ENCODE measurements at regions not wholly inside any gene's neighbourhood (a gene's known extent, or its start where the extent isn't known, plus 50 kb on each side); places are given as distances from the start of the nearest gene placed in this dataset.
"Not testable (repeated sequence)": the region's sequence is repeated elsewhere in the genome, so short reads cannot be mapped to it uniquely, and the experiment has no call there.

DNA sequence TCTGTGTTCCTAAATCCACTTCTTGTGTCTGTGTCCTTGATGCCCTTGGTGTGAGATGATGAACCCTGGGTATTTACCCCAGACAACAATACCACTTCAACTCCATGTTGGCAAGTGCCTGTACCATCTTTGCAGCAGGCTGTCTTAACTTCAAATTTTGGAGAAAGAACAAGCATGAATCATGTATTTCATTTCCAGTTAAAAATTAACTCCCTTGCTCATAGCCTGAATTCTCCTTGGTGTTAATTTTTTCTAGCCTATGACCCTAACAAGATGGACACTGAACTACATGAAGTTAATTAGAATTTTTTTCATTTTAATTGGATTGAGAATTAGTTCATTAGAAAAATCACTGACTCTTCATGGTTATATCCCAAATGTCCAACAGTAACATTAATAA lies 267.8 kb upstream of the INTU start:
- no peak for DNase-seq

DNA sequence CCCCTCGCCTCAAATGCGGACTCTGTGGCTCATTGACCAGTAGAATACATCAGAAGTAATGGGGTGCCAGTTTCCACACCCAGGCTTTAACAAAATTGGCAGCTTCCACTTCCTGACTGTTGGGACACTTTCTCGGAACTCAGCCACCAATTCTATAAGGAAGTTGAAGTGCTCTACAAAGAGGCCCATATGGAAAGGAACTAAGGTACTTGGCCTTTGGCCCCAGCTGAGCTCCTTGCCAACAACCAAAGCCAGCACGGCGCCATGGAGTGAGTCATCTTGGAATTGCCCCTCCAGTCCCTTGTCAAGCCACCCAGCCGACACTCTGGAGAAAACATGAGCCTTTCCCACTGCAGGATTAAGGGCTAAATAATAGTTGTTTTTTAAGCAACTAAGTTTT lies 262.2 kb upstream of the INTU start:
- DNase-seq: no peak

DNA sequence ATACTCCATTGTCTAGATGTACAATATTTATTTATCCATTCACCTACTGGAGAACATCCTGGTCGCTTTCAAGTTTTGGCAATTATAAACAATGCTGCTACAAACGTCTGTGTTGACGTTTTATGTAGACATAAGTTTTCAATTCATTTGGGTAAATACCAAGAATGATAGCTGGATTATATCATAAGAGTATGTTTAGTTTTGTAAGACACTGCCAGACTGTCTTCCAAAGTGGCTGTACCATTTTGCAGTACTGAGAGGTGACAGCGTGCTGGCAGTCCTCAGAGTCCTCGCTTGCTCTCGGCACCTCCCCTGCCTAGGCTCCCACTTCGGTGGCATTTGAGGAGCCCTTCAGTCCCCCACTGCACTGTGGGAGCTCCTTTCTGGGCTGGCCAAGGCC lies 253.3 kb upstream of the INTU start:
- no peak for DNase-seq

DNA sequence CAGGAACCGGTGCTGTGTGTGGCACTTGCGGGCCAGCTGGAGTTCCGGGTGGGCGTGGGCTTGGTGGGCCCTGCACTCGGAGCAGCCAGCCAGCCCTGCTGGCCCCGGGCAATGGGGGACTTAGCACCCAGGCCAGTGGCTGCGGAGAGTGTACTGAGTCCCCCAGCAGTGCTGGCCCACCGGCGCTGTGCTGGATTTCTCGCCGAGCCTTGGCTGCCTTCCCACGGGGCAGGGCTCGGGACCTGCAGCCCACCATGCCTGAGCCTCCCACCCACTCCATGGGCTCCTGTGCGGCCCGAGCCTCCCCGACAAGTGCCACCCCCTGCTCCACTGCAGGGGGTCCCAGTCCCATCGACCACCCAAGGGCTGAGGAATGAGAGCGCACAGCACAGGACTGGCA lies 252.8 kb upstream of the INTU start:
- not testable (repeated sequence) for DNase-seq

DNA sequence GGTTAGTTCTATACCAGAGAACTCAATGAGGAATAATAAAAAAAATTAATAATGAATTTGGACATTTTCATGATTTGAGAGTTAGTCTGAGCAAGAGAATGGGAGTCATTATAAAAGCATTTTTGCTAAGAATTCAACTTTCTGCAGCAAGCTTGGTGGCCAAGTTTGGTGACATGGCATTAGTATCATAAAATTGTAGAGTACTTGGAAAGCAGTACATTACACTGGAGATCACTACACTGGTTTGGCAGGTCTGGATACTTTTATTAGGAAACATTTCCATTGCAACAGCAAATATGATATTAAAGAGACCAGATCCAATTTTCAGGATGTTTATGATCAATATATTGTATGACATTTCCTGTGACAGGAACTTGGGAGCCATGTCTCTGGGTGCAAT lies 249.1 kb upstream of the INTU start:
- DNase-seq: no peak

DNA sequence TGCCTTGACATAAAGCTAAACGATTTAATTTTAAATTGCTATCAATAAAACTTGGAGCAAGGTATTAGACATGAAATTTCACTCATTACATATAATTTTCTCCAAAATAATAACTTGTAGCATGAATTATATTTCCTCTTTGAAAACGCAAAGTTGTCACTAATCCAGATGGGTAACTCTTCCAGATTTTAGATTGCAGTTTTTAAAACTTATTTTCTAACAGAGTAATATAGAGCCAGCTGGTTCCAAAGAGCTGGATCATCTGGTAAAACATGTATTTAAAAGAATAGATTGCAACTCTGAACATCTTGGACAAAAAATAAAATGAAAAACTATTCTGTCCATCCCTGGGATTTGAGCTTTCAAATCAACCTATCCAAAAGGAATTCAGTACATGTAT lies 238.2 kb upstream of the INTU start:
- DNase-seq: no peak

DNA sequence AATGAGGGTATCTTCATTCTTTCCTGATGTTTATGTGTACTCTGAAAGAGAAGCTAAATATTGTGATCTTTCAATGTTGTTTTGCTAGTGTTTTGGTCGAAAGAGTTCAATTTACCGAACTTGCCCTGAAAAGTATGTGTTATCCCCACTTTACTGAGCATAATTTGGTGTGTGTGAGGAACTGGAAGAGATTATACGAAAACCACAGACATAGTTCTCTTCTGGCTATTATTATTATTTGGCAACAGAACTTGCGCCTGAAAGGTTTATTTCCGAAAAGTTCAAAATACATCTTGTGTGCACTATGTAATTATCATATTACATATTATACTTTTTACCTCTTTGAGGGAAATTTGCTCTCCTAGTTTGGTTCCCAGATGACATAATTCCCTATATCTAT lies 232.5 kb upstream of the INTU start:
- DNase-seq: no peak

DNA sequence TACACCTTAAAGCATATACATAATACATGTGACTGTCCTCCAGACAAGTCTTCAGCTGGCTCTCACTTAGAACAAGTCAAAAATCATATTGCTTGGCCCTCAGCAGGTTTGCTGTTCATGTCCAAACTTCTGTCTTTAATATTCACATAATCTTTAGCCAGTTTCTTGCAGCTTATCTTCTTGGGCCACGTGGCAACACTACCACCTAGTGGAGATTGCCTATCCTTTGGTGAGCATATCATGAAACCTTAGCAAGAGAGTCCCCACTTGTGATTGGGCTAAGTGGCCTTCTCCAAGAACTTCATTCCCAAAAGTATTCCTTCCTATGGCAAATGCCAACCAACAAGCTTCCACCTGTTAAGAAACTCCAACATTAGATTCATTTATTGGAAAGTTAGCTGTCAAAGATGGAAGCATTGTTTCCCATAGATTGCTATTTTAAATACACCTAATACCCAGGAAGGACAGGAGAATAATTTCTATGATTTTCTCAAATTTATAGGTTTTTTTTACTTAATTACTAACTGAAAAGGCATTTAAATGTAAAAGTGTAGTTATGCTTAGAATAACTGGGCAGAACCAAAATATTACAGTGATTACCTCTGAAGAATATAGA lies 231.9 kb upstream of the INTU start:
- DNase-seq: peak; percentile 43 to 55 (median 48)

DNA sequence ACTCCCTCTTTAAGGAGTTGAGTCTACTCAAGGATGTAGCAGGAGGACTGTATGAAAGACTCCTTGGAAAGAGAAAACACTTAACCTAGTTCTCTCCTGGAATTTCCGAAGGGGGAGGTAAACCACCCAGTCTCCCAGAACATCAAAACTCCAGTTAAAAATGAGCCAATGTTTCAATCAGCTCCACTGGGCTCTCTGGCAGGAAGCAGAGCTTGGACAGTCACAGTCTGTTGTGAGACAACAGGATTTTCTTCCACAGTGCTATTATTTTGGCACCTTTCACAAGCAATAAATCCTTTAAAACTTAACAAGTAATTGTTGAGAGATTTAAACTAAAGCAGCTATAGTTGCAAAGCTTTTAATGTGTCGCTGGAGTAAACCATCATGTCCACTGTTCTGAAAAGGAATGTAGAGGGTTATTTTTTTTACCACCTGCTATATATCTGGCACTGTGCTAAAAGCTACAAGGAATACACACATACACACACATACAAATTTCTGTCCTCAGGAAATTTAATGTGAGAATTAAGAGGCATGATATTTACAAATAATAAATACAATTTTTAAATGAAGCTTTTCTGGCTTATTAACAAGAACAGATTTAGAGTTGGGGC lies 229.2 kb upstream of the INTU start:
- no peak for DNase-seq

DNA sequence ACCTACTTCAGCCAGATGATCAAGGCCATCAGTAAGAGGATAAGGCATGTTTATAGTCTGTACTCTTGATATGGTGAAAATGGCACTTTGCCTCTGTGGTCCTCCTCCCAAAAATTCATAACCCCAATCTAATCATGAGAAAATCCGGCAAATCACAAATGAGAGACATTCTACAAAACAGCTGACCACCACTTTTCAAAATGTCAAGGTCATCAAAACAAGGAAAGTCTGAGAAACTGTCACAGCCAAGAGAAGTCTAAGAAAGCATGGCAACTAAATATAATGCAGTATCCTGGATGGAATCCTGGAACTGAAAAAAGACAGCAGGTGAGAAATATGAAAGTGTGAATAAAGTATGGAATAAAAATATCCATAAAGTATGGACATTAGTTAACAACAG lies 226.6 kb upstream of the INTU start:
- DNase-seq: no peak

DNA sequence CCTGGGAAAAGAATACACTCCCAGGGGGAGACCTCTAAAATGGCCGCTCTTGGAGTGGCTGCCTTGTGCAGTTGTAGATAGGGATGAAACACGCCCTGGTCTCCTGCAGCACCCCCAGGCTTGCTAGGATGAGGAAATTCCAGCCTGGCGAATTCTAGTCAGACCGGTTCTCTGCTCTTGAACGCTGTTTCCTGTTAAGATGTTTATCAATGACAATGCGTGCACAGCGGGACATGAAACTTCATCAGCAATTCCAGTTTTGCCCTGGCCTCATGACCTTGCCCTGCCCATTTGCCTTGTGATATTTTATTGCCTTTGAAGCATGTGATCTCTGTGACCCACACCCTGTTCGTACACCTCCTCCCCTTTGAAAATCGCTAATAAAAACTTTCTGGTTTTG lies 225.2 kb upstream of the INTU start:
- not testable (repeated sequence) for DNase-seq

DNA sequence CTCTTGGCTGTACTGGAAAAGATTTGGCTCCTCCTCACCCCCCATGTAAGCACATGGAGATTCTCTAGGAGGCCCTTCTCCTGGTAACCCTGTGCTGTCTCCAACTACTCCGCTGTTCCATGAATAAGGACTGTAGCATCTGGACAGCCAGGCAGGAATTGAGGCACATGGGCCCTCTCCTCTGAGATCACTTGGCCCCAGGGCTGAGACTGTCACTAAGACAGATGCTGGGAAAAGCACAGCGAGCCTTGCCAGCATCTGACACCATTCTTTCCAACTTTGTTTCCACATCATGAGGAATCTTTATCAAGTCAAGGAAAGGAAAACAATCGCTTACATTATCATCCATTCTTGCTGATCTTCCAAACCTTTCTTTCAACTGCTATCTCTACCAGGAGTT lies 222.6 kb upstream of the INTU start:
- DNase-seq: no peak

DNA sequence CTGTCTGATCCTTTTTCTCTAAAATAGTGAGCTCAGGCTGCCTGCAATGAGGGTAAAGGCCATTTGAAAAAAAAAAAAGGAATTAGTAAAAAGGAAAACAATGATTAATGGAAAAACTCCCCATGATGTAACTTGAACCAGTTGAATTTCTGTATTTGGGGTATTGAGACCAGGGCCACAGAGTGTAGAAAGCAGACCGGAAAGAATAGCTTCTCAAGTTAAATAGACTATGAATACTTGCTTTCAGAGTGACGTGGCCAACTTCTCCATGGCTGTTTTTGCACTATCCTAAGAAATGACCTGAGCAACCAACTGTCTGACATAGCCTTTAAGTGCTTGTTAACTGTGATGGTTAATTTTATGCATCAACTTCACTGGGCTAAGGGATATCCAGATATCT lies 222.1 kb upstream of the INTU start:
- DNase-seq: no peak

DNA sequence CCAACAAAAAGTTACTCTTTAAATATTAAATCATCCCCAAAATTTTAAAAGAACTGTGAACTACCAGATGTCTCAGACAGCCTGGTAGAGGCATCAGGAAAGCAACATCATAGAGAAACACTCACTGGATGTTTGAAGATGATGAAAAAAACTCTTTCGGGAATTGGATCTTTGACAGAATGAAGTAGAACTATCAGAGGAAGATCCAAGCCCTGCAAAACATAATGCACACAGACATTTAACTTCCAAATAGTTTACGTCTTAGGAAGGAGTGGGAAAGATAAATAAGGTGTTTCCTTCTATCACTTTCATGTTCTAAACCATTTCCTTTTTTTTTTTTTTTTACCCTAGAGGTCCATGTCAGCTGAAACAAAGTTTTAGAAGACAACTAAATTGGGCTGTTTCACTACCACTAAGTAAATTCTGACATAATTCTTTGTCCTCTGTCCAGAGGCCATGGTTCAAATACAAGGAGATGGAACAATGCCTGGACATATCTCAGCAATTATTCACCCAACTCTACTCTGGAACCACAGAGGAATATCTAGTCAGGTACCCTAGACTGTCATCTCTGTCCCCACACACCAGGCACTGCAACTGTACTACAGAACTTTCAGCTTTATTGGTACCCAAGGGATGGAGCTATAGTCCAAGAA lies 217.7 kb upstream of the INTU start:
- DNase-seq: no peak

DNA sequence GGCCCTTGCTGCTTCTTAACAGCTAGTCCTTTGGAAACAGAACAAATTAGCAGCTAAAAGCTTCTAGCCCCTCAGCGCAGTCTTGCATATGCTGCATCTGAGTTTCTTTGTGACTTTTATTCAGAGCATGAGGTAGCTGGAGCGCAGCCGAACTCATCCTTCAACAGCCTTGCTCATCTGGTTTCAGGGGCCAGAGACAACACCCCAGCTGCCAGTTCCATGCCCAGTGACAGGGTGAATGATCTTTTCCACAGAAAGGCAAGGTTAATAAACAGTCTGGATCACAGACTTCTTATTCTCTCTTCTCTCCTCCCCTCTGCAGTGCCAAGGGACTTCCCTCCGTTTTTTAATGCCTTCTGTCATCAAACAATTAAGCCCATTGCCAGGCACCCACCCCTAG lies 216.6 kb upstream of the INTU start:
- no peak for DNase-seq

DNA sequence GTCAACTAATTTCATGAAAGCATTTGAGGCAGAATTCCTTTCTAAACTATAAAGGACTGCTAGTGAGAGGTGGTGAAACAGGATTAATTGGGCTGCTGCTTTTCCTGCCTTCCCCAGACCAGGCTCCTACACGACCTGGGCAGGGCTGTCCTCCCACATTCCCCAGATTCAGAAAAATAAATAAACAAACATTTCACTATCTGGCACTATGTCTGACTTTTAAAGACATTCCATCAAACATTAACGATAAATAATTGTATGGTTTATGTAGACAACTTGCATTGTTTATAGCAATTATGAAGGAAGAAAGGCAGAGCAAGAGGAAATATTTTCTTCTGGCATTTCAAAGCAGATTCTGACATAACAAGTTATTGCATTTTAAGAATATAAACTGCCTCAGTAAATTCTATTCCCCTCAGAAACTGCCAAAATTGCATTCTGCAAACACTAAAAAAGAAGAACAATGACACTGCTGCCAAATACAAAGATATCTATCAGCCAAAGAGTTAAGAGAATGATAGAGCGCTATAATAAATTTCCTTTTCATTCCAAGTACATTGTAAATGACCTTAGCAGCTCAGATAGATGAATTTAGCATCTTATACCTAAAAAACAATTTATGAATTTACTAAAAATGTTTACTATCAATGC lies 214.7 kb upstream of the INTU start:
- DNase-seq: no peak

DNA sequence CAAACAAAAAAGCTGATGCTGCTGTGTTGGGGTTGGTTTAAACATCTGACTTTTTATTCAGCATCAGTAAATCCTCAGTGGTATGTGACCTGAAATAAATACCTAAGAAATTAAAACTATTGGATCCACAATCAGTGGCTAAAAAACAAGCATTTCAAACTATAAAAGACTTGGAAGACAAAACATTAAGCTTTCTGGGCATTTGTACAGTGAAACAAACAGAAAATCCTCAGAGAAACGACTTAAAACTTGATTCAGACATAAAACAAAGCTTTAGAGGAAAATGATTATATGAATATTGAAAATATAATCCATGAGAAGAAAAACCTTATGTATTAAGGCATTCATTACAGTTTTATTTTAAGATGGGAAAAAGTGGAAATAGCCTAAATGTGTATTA lies 213.3 kb upstream of the INTU start:
- no peak for DNase-seq

DNA sequence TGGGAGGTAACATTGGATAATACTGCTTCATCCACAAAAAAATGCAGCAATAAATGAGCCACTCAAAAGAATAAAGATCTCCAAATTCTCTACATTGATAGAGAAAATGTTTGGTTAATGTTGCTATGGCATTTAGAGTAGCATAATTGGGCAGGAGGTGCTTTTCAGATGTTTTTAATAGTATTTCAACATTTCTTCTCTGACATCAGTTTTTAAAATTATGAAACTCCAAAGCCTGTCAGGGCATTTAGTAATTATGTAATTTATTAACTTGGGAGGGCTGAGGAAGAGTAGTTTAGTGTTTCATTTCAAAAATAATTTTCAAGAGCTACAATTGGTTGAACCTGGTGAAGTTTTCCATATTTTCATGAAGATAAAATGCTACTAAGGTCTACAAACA lies 211.3 kb upstream of the INTU start:
- no peak for DNase-seq

DNA sequence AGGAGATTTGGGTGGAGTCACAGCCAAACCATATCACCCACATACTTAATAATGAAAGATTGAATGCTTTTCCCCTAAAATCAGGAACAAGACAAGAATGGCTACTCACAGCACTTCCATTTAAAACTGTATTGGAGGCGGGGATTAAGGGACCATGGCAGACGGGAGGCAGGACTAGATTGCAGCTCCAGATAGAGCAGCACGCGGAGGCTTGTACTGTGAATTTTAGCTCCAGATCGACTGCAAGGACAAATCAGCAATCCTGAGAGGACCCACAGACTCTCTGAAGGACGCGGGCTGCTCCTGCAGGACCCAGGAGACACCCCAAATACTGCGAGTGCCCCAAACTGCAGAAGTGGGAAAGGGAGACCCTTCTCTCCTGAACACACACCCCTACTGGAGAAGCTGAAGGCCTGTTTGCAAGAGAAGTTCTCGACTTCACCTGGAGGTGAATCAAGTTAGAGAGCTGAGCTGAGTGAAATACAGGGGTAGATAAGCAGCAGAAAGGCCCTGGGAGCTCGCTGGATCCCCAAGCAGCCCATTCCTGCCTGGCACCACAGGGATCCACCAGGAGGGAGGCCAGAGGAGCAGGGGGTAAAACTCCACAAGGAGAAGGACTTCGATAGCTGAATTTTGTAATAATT lies 207.4 kb upstream of the INTU start:
- no peak for DNase-seq

DNA sequence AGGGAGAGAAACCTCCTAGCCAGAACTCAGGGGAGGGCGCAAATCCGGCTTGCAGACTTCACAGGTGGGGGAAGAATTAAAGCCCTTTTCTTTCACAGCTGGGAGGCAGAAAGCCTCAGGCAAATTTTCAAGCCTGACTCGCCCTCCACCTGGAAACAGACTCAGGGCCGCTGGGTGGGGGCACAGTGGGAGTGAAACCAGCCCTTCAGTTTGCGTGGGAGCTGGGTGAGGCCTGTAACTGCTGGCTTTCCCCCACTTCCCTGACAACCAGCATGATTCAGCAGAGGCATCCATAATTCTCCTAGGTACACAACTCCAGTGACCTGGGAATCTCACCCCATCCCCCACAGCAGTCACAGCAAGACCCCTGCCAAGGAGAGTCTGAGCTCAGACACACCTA lies 206.9 kb upstream of the INTU start:
- DNase-seq: no peak

DNA sequence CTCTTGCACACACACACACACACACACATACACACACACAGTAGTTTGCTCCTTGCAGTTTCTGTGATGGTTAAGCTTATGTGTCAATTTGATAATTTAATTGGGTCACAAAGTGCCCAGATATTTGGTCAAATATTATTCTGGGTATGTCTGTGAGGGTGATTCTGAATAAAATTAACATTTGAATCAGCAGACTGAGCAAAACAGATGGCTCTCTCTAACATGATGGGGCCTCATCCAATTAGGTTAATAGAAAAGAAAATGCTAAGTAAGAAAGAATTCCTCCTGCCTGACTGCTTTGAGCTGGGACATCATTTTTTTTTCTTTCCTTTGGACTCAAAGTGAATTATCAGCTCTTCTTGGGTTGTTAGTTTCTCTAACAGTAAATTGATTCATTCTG lies 191.2 kb upstream of the INTU start:
- DNase-seq: no peak

DNA sequence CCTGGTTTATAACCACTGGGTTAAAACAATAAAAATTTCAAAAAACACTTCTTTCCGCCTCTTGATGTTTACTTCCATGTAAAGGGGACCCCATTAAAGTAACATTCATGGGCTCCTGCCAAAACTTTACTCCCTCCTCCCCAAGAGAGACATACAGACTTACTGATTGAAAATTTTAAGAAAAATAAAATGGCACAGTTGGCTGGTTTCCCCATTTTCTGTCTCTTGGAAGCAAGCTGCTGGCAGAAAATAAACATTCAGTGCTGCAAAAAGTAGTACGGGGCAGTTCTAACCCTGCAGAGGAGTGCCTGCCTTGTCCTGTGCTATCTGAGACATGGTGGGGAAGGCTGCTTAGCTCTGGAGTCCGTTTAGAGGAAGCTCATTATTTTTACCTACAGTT lies 187.3 kb upstream of the INTU start:
- DNase-seq: no peak

DNA sequence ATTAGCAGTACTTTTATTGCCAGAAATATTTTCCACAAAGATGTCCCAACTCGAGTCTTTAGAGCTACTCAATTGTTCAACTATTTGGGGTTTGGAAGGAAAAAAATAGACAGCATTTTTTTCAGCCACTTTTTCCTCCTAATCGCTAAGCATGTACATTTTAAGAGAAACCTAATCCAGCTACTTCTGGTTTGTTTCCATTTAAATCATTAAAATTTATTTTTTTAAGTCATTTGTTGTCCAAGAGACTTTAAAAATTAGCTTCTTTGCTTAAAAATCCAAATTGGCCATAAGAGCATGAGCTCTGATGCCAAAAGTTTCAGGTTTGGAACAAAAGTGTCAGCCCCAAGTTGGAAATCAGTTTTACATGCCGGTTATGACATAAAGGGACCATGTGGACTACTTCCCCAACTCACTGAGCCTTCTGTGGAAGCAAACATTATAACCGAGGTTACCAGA lies 186.3 kb upstream of the INTU start:
- DNase-seq: no peak

DNA sequence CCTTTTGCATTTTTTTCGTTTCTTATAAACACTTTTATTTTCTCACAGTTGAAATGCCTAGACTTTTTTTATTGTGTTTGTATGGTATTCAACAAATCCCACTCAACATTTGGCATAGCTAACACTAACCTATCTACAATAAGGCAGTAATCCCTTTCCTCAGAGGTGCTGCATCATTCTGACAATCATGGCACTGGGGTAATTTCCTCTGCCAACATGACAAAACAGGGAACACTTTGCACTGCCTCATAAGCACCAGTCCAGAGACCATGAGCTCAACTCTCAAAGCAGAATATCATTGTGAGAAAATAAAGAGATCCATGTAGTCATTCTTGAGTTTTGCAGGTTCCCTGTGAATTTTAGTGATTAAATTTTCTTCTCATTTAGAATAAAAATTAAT lies 183.8 kb upstream of the INTU start:
- no peak for DNase-seq

All from suppressor macrophage treated with lipopolysaccharide for 1 hour (primary cell).